T-helper 17 cell (primary cell): ENCODE measurements at regions not wholly inside any gene's neighbourhood (a gene's known extent, or its start where the extent isn't known, plus 50 kb on each side); places are given as distances from the start of the nearest gene placed in this dataset.
"Not testable (repeated sequence)": the region's sequence is repeated elsewhere in the genome, so short reads cannot be mapped to it uniquely, and the experiment has no call there.

Experiments
- ATAC-seq: fragments of 150-1000 bp; cut with Tn5 transposase; 2 replicates; pipeline ENCODE4 v1.10.0; 2021; ENCODE audit warnings: mild to moderate bottlenecking, moderate library complexity
- DNase-seq, 3 donors: peaks; one replicate each; pipeline versions ENCODE4 v3.0.0 to v3.0.0-alpha.2; 2020 to 2021
- H3K9me3 ChIP-seq: one replicate; pipeline ENCODE4 v1.7.0; 2013; ENCODE audit warnings: low read length, mild to moderate bottlenecking; ENCODE audit not compliant: control insufficient read depth, poor library complexity, severe bottlenecking
- H3K27ac Mint-ChIP-seq: one replicate; pipeline ENCODE4 v1.8.0; 2022; ENCODE audit warnings: mild to moderate bottlenecking, moderate library complexity, mixed read lengths
- H3K27me3 Mint-ChIP-seq: one replicate; pipeline ENCODE4 v1.8.0; 2022; ENCODE audit warnings: mixed read lengths
- H3K36me3 Mint-ChIP-seq: one replicate; pipeline ENCODE4 v1.8.0; 2022; ENCODE audit warnings: low read depth, mixed read lengths
- H3K4me1 Mint-ChIP-seq: one replicate; pipeline ENCODE4 v1.8.0; 2022; ENCODE audit warnings: mild to moderate bottlenecking, mixed read lengths
- H3K4me3 Mint-ChIP-seq: one replicate; pipeline ENCODE4 v1.8.0; 2022; ENCODE audit warnings: mild to moderate bottlenecking, moderate library complexity, mixed read lengths

DNA sequence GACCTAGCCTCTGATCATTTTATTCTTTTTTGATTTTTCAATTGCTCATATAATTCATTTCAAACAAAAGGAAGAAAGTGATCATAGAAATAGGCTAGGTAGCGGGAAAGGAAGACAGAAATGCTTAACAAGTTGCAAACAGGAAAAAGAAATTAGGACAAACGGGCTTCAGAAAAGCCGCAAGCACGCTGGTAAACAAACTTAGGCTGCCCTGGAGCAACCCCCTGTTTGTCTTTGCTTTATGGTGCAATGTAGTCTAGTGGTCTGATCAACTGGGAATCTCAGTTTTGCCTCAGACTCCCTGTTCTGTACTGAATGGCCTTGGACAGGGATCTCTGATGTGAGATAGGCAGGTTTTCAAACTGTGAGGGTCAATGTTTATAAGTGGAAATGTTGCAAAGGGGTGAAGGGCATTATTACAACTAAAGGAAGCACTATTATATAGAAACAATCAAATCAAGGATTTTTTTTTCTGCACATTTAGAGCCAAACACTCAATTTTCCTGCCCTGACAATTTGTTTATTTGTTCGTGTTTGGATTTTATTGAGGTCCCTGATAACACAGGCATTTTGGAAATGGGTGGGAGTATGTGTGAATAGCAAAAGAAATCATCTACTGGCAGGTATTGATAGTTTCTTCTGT lies 146.8 kb upstream of the NRIP1 start:
- DNase-seq (no peak), ATAC-seq (peak; percentile 58)
- no peaks in the 10 kb centered on the region for H3K36me3 Mint-ChIP-seq
- no peaks in the 10 kb centered on the region for H3K9me3 ChIP-seq
- H3K27ac Mint-ChIP-seq: peak overlapping the region; percentile 68
- peak overlapping the region; percentile 41 for H3K4me3 Mint-ChIP-seq
- peaks cover 16% of the 10 kb centered on the region for H3K27me3 Mint-ChIP-seq
- peaks cover 6% of the 10 kb centered on the region for H3K4me1 Mint-ChIP-seq

DNA sequence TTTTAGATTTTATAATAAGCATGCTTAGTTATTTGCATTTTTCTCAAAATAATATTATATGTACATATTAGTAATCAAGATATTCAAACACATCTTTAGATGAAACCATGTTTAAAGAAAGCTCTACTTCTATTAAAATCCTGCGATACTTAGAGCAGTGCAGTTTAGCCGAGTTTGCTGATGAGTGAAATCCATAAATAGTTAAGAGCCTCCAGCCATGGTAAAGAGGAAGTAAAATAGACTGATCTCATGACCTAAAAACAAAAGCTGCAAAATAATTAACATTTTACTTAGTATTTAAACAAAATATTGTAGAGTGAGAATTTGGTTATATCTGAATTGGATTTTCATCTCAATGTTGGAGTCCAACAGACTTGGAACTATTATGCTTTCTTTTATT lies 147.4 kb upstream of the NRIP1 start:
- Mint-ChIP-seq H3K4me3 (no peak overlapping the region), H3K27me3 (peaks cover 10% of the 10 kb centered on the region), H3K27ac (no peak overlapping the region), H3K4me1 (peaks cover 6% of the 10 kb centered on the region), H3K36me3 (no peaks in the 10 kb centered on the region)
- no peaks in the 10 kb centered on the region for H3K9me3 ChIP-seq
- DNase-seq: no peak
- ATAC-seq: no peak

DNA sequence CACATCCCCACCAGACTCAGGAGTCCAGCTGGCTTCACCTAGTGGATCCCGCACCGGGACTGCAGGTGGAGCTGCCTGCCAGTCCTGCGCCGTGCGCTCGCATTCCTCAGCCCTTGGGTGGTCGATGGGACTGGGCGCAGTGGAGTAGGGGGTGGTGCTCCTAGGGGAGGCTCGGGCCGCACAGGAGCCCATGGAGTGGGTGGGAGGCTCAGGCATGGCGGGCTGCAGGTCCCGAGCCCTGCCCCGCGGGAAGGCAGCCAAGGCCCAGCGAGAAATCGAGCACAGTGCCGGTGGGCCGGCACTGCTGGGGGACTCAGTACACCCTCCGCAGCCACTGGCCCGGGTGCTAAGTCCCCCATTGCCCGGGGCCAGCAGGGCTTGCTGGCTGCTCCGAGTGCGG lies 153.7 kb upstream of the NRIP1 start:
- not testable (repeated sequence) for DNase-seq, H3K4me1 Mint-ChIP-seq, H3K9me3 ChIP-seq, ATAC-seq, H3K4me3 Mint-ChIP-seq, H3K27me3 Mint-ChIP-seq, H3K36me3 Mint-ChIP-seq, H3K27ac Mint-ChIP-seq

DNA sequence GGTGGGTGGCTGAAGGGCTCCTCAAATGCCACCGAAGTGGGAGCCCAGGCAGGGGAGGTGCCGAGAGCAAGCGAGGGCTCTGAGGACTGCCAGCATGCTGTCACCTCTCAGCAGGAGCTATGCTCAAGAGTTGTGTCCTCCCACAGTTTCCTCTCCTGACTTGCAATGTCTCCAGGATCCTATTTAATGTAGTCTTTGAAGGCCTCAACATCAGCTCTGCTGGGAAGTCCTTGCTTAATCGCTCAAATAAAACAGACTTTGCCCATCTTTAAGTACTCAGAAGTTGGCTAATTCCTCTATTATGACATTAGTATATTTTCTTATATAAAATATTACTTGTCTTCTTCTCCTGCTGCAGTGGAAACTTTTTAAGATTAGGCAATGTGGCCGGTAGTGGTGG lies 154.2 kb upstream of the NRIP1 start:
- Mint-ChIP-seq H3K27me3 (no peaks in the 10 kb centered on the region), H3K4me1 (peaks cover 3% of the 10 kb centered on the region), H3K4me3 (no peak overlapping the region), H3K27ac (no peak overlapping the region), H3K36me3 (peaks cover 3% of the 10 kb centered on the region)
- no peak for DNase-seq
- no peaks in the 10 kb centered on the region for H3K9me3 ChIP-seq
- ATAC-seq: no peak

DNA sequence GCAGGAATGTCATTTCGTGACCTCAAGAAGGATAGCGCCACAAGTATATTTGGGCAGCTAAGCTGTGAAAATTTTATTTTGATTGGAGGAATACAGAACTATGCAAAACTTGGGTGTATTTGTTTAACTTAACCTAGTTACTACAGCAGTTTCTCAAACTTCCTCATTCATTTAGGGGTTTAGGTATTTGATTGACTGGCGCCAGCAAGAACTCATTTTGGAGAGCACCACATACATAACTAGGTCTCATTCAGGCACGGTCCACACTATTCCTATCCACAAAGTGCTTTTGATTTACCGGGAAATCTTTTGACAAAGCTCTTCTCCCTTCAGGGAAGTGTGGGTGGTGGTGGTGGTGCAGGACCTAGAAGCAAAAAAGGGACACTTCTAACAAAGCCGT lies 155.1 kb upstream of the NRIP1 start:
- no peak for DNase-seq
- Mint-ChIP-seq H3K4me3 (no peak overlapping the region), H3K36me3 (peaks cover 3% of the 10 kb centered on the region), H3K27ac (no peak overlapping the region), H3K4me1 (peaks cover 3% of the 10 kb centered on the region), H3K27me3 (no peaks in the 10 kb centered on the region)
- ATAC-seq: no peak
- H3K9me3 ChIP-seq: no peaks in the 10 kb centered on the region

DNA sequence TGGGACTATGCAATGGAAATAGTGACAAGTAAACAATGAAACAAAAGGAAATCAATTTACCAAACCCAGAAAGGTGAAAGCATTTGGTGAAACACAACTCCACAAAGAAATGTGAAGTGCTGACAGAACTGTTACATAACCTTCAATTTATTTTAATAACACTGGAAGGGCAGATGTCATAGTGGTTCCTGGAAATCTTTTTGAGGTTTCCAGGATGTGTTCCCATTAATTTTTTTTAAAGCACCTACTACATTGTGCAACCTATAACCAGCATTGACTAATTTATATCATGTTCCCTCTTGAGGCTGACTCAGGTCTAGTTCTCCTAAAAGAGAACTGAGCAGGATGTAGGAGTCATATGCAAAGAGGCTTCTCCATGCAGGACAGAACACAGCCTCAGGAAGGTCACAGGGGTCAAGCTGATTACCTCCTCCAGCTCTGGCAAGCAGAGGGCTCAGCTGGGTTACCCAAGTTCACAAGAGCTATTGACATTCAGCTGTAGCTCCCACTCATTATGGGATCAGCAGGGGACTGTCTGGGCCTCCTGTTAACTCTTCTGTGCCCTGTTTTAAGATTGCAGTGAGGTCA lies 157.1 kb upstream of the NRIP1 start:
- no peak overlapping the region for H3K4me3 Mint-ChIP-seq
- DNase-seq: no peak
- peak; percentile 36 for ATAC-seq
- H3K36me3 Mint-ChIP-seq: peaks cover 3% of the 10 kb centered on the region
- H3K9me3 ChIP-seq: no peaks in the 10 kb centered on the region
- no peak overlapping the region for H3K27ac Mint-ChIP-seq
- H3K27me3 Mint-ChIP-seq: no peaks in the 10 kb centered on the region
- H3K4me1 Mint-ChIP-seq: peaks cover 3% of the 10 kb centered on the region

DNA sequence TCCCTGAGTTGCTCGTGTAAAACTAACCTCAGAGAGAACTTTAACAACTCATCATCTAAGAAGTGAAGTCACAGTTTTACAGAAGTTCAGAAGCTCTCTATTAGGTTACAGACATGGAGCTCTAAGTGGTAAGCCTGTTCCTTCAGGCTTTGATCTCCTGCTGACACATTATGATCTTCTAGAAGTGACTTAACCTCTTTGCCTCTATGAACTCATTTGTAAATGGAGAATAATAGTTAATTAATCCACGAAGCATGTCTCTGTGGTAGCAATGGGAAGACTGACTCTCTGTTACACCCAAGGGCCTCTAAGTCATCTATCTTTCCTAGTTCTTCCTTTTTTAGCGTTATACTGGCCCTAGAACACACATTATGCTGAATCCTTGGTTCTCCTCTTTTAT lies 157.9 kb upstream of the NRIP1 start:
- Mint-ChIP-seq H3K36me3 (peaks cover 3% of the 10 kb centered on the region), H3K27ac (no peak overlapping the region), H3K4me3 (no peak overlapping the region), H3K27me3 (no peaks in the 10 kb centered on the region), H3K4me1 (peaks cover 3% of the 10 kb centered on the region)
- no peak for ATAC-seq
- DNase-seq: no peak
- H3K9me3 ChIP-seq: no peaks in the 10 kb centered on the region

DNA sequence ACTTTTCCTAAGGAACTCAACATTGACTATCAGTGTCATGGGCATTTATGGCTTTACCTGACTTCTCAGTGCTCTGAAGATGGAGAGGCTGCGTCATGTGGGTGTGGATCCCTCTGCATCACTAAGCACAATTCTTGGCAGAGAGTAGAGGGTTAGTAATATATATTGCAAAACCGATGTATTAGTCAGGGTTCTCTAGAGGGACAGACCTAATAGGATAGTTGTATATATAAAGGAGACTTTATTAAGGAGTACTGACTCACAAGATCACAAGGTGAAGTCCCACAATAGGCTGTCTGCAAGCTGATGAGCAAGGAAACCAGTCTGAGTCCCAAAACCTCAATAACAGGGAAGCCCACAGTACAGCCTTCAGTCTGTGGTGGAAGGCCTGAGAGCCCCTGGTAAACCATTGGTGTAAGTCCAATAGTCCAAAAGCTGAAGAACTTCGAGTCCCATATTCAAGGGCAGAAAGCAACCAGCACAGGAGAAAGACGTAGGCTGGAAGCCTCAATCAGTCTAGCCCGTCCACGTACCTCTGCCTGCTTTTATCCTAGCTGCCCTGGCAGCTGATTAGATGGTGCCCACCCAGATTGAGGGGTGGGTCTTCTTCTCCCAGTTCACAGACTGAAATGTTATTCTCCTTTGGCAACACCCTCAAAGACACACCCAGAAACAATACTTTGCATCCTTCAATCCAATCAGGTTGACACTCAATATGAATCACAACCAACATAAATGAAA lies 159.7 kb upstream of the NRIP1 start:
- Mint-ChIP-seq H3K27me3 (no peaks in the 10 kb centered on the region), H3K27ac (no peak overlapping the region), H3K36me3 (peaks cover 3% of the 10 kb centered on the region), H3K4me1 (peaks cover 3% of the 10 kb centered on the region), H3K4me3 (no peak overlapping the region)
- H3K9me3 ChIP-seq: no peaks in the 10 kb centered on the region
- no peak for DNase-seq
- no peak for ATAC-seq

DNA sequence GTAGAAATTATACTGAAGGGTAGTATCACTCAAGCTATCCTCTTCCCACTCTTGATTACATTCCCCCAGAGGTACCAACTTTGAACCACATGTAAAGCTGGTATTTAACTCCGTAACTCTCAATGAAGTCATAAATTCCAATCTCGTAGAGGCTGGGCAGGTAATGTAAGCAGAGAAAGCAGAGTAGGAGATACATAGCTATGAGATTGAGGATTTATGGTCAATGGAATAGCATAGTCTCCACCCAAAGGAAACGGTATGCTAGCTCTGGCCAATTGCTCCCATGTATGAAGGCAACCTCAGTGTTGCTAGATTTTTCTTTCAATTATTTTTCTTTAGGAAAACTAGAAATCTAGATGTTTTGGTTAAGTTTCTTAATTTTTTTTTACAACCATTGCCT lies 163.1 kb upstream of the NRIP1 start:
- Mint-ChIP-seq H3K27me3 (no peaks in the 10 kb centered on the region), H3K4me1 (peaks cover under 1% of the 10 kb centered on the region), H3K4me3 (no peak overlapping the region), H3K36me3 (peaks cover 3% of the 10 kb centered on the region), H3K27ac (no peak overlapping the region)
- no peaks in the 10 kb centered on the region for H3K9me3 ChIP-seq
- ATAC-seq: no peak
- no peak for DNase-seq

DNA sequence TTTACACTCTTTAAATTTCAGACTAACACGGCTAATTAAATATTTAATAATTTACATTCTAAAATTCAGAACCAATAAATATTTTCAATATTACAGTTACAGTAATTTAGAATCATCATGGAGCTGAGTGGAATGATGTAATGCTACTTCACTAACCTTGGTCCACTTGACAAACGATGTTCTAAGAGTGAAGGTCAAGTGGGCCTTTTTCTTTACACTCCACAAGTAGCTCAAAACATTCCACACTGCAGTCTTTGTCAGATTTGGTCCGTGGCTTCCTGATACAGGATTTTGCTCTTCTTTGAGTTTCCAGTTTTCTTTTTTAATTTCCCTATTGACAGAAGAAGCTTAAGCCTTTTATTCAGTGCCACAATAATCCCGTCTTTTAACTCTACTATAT lies 164.6 kb upstream of the NRIP1 start:
- no peaks in the 10 kb centered on the region for H3K9me3 ChIP-seq
- no peak overlapping the region for H3K4me3 Mint-ChIP-seq
- no peak overlapping the region for H3K27ac Mint-ChIP-seq
- H3K36me3 Mint-ChIP-seq: no peaks in the 10 kb centered on the region
- no peak for DNase-seq
- no peak for ATAC-seq
- H3K27me3 Mint-ChIP-seq: no peaks in the 10 kb centered on the region
- no peaks in the 10 kb centered on the region for H3K4me1 Mint-ChIP-seq

DNA sequence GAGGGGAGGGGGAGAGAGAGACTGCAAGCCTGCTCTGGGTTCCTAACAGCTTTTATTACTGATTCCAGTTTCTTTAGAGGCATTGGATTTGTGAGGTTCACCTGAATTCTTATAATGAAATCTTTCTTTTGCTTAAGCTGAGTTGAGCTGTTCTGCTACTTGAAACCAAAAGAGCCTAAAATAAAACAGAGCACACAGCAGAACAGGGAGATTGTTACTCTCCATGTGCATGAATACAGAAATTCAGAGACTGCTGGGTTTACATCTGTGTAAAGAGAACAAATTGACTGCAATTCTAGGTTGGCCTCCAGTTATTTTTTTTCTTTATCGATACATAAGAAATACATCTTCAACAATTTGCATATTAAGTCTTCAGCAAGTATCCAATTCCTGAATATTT lies 168.8 kb upstream of the NRIP1 start:
- ATAC-seq (no peak), DNase-seq (no peak)
- no peak overlapping the region for H3K4me3 Mint-ChIP-seq
- peaks cover 5% of the 10 kb centered on the region for H3K27me3 Mint-ChIP-seq
- H3K36me3 Mint-ChIP-seq: no peaks in the 10 kb centered on the region
- H3K4me1 Mint-ChIP-seq: peaks cover 2% of the 10 kb centered on the region
- no peaks in the 10 kb centered on the region for H3K9me3 ChIP-seq
- no peak overlapping the region for H3K27ac Mint-ChIP-seq

DNA sequence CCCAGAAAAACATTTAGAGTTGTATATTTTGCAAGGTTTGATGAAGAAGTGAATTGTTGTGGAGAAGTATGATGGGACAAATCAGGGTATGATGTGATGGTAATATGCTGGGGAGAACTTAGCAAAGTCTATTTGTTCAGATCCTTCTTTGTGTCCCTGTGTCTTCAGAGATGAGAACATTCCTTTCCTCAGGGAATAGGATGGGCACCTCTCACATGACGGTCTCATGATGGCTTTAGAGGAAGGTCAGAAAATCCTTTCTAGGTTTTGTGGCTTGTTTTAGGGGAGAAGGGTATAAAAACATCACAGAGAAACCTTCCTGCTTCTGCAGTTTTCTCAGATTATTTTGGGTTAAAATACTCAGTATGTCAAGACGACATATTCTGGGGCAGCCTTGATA lies 171.3 kb upstream of the NRIP1 start:
- Mint-ChIP-seq H3K4me3 (no peak overlapping the region), H3K27ac (no peak overlapping the region), H3K36me3 (no peaks in the 10 kb centered on the region), H3K27me3 (peaks cover 5% of the 10 kb centered on the region), H3K4me1 (peaks cover 2% of the 10 kb centered on the region)
- H3K9me3 ChIP-seq: no peaks in the 10 kb centered on the region
- DNase-seq: no peak
- no peak for ATAC-seq

DNA sequence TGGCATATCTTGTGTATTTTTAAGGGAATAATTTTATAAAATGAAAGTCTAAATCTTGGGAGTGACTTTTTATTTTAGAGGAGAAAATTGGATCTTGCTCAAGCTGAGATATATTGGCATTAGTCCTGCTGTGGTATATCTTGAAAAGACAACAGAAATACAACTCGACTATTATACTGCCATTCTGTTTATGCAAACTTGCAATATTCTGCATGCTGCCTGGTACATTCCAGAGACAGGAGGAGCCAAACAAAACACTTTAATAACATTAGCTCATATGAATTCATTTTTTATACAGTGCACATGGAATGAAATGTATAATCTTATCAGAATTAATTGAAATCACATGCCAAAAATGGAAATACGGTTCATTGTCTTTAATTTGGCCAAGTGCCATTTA lies 176.0 kb upstream of the NRIP1 start:
- Mint-ChIP-seq H3K27me3 (peaks cover 5% of the 10 kb centered on the region), H3K36me3 (no peaks in the 10 kb centered on the region), H3K4me1 (peaks cover 3% of the 10 kb centered on the region), H3K27ac (no peak overlapping the region), H3K4me3 (no peak overlapping the region)
- DNase-seq: no peak
- H3K9me3 ChIP-seq: no peaks in the 10 kb centered on the region
- no peak for ATAC-seq
